OCI-LY7 (cell line): ENCODE measurements at regions not wholly inside any gene's neighbourhood (a gene's known extent, or its start where the extent isn't known, plus 50 kb on each side); places are given as distances from the start of the nearest gene placed in this dataset.

ENCODE experiments used
- BruUV-seq: library from RNA; stranded (reverse); fragments of 400-500 nt; replicated peaks from 2 replicates; lab custom pipeline; 2021; lab: Mats Ljungman, UMichigan
- CTCF ChIA-PET: fragments of 300-600 bp; sonication (Branson Sonifier 250); formaldehyde crosslinking; loops from one replicate; lab custom pipeline; 2022; ENCODE audit warnings: antibody characterized with exemption; ENCODE audit not compliant: unreplicated experiment; lab: Charles Lee
- POLR2A ChIA-PET: fragments of 300-600 bp; sonication (Branson Sonifier 250); formaldehyde crosslinking; loops from one replicate; lab custom pipeline; 2022; ENCODE audit warnings: antibody characterized with exemption; lab: Charles Lee
- DNase-seq: peaks from one replicate; pipeline ENCODE4 v3.0.0-alpha.2; 2015; ENCODE audit warnings: low spot score
- H2AFZ ChIP-seq: fragments of 200-600 bp; sonication (generic), shearing (Covaris generic); 2 replicates; pipeline ENCODE4 v1.6.1; 2014; ENCODE audit warnings: mild to moderate bottlenecking, antibody characterized with exemption, low read length, moderate library complexity
- H3K27ac ChIP-seq: fragments of 200-600 bp; sonication (generic); 2 replicates; pipeline ENCODE4 v1.5.1; 2014; ENCODE audit warnings: mixed run types, low read depth, mild to moderate bottlenecking, moderate library complexity, low read length, inconsistent platforms; ENCODE audit not compliant: poor library complexity, severe bottlenecking
- H3K36me3 ChIP-seq: fragments of 200-600 bp; sonication (generic); 2 replicates; pipeline ENCODE4 v1.6.1; 2014; ENCODE audit warnings: mild to moderate bottlenecking, antibody characterized with exemption, low read length, moderate library complexity, mixed read lengths; ENCODE audit not compliant: insufficient read depth
- H3K4me1 ChIP-seq: fragments of 200-600 bp; sonication (generic); 2 replicates; pipeline ENCODE4 v1.5.1; 2014; ENCODE audit warnings: mild to moderate bottlenecking, low read length; ENCODE audit not compliant: insufficient read depth, poor library complexity, severe bottlenecking
- H3K4me2 ChIP-seq: fragments of 200-600 bp; sonication (generic); 2 replicates; pipeline ENCODE4 v1.6.1; 2014; ENCODE audit warnings: mild to moderate bottlenecking, low read length
- H3K4me3 ChIP-seq: fragments of 200-600 bp; sonication (generic); 2 replicates; pipeline ENCODE4 v1.5.1; 2014; ENCODE audit warnings: mild to moderate bottlenecking, low read depth, low read length; ENCODE audit not compliant: poor library complexity, severe bottlenecking
- H3K79me2 ChIP-seq: fragments of 200-600 bp; sonication (generic); 2 replicates; pipeline ENCODE4 v1.6.1; 2016; ENCODE audit warnings: low read depth, mild to moderate bottlenecking, low read length, moderate library complexity, mixed read lengths; ENCODE audit not compliant: insufficient read depth
- H3K9me2 ChIP-seq: fragments of 200-600 bp; sonication (generic); 2 replicates; pipeline ENCODE4 v1.6.1; 2016; ENCODE audit warnings: mild to moderate bottlenecking, low read length, mixed read lengths; ENCODE audit not compliant: insufficient read depth
- H3K9me3 ChIP-seq: fragments of 200-600 bp; sonication (generic); 2 replicates; pipeline ENCODE4 v1.6.1; 2014; ENCODE audit warnings: mild to moderate bottlenecking, mixed run types, low read length, mixed read lengths
- H4K20me1 ChIP-seq: fragments of 200-600 bp; sonication (generic); 2 replicates; pipeline ENCODE4 v1.6.1; 2014; ENCODE audit warnings: mild to moderate bottlenecking, antibody characterized with exemption, low read length, moderate library complexity, mixed read lengths; ENCODE audit not compliant: insufficient read depth
- EZH2phosphoT487 ChIP-seq: fragments of 200-600 bp; sonication (generic); IDR thresholded peaks from 2 replicates; pipeline ENCODE4 v1.6.1; 2018; ENCODE audit warnings: low read depth, borderline replicate concordance, mild to moderate bottlenecking, mixed run types, antibody characterized with exemption, low read length, moderate library complexity, mixed read lengths
- intact Hi-C: fragments of 100-400 bp; cut with micrococcal nuclease; formaldehyde crosslinking; loops from one replicate; pipeline ENCODE4 v1.10.0; 2022; ENCODE audit not compliant: unreplicated experiment
- TF ChIP-seq, protein P1 (sequence below): fragments of 200-600 bp; sonication (generic); conservative IDR thresholded peaks from 2 replicates; pipeline ENCODE4 v1.5.1; 2014; ENCODE audit warnings: mild to moderate bottlenecking, antibody characterized with exemption, low read length, moderate library complexity, mixed read lengths

DNA sequence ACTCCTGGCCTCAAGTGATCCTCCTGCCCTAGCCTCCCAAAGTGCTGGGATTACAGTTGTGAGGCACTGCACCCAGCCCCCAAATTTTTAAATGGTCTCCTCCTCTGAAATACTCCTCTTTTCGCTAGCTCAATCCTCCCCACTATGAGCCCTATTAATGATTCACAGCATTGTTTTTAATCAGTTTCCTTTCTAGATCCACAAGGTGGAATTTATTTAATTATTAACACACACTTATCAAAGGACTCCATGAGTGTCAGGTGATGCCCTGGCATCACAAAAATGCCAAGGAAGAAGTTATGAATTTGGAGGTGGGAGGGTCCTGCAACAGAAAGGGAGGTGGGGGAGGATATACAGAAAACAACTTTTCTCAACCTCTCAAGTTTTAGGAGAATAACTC, 806.5 kb downstream of the PRELID2 start:
- H2AFZ ChIP-seq = no peak overlapping the region
- ChIA-PET POLR2A (no interaction called here), CTCF (no interaction called here)
- BruUV-seq = no TSS peak
- TF ChIP-seq, protein P1, sequence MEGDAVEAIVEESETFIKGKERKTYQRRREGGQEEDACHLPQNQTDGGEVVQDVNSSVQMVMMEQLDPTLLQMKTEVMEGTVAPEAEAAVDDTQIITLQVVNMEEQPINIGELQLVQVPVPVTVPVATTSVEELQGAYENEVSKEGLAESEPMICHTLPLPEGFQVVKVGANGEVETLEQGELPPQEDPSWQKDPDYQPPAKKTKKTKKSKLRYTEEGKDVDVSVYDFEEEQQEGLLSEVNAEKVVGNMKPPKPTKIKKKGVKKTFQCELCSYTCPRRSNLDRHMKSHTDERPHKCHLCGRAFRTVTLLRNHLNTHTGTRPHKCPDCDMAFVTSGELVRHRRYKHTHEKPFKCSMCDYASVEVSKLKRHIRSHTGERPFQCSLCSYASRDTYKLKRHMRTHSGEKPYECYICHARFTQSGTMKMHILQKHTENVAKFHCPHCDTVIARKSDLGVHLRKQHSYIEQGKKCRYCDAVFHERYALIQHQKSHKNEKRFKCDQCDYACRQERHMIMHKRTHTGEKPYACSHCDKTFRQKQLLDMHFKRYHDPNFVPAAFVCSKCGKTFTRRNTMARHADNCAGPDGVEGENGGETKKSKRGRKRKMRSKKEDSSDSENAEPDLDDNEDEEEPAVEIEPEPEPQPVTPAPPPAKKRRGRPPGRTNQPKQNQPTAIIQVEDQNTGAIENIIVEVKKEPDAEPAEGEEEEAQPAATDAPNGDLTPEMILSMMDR = no peak
- no peak for TF ChIP-seq EZH2phosphoT487
- no peaks in the 10 kb centered on the region for H3K9me2 ChIP-seq
- no peaks in the 10 kb centered on the region for H3K4me1 ChIP-seq
- H3K79me2 ChIP-seq = no peaks in the 10 kb centered on the region
- H3K4me3 ChIP-seq = no peak overlapping the region
- H3K9me3 ChIP-seq = no peaks in the 10 kb centered on the region
- H3K4me2 ChIP-seq = no peak overlapping the region
- H3K36me3 ChIP-seq = no peaks in the 10 kb centered on the region
- intact Hi-C loops = no loop called here
- no peak for DNase-seq
- no peak overlapping the region for H3K27ac ChIP-seq
- H4K20me1 ChIP-seq = no peaks in the 10 kb centered on the region

DNA sequence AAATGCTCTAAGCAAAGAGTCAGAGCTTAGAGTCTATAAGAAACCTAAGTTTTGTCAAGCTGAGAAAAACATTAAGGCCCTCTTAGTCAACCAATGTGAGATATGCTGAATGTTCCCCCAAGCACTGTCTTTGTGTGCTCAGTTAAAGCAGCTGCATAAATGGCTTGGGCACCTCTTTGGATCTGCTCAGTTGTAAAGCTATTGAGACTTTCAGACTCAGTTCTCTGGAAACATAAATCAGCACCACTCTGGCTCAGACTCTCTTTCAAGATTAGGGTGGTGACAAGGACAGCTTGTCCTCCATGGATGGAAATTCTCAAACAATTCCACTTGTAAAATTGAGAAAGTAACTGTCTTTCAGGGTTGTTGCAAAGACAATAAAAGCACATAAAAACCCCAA, 807.9 kb downstream of the PRELID2 start:
- no peaks in the 10 kb centered on the region for H3K9me2 ChIP-seq
- intact Hi-C loops = no loop called here
- BruUV-seq = no TSS peak
- ChIA-PET CTCF (no interaction called here), POLR2A (interaction anchor here (0.7 kb wide), 1 partner anchor 204 kb away, joined by 3 read pairs; no protein-coding TSS in a partner anchor)
- H3K4me1 ChIP-seq = no peaks in the 10 kb centered on the region
- no peak overlapping the region for H3K4me2 ChIP-seq
- DNase-seq = no peak
- H3K36me3 ChIP-seq = no peaks in the 10 kb centered on the region
- no peak overlapping the region for H3K27ac ChIP-seq
- no peaks in the 10 kb centered on the region for H3K79me2 ChIP-seq
- H3K9me3 ChIP-seq = no peaks in the 10 kb centered on the region
- H4K20me1 ChIP-seq = no peaks in the 10 kb centered on the region
- H2AFZ ChIP-seq = no peak overlapping the region
- TF ChIP-seq EZH2phosphoT487 = no peak
- TF ChIP-seq, protein P1 = no peak
- no peak overlapping the region for H3K4me3 ChIP-seq

DNA sequence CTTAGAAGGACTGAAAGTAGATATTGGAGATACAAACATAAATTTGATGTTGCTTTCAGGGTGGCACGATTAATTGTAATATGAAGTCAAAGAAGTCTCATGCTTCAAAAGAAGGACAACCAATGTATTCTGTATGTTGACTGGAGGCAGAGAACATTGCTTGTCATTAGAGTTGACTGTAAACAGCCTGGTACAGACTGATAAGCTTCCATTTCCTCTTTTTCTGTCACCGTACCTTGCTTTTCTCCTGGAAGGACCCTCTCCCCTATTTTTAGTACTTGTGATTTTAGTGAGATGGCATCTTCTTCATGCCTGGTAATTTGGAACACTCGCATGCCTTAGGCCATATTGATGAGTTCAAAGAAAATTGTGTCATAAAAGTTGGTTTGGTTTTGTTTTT, 809.4 kb downstream of the PRELID2 start:
- no peaks in the 10 kb centered on the region for H3K36me3 ChIP-seq
- H3K79me2 ChIP-seq = no peaks in the 10 kb centered on the region
- intact Hi-C loops = no loop called here
- no peak for DNase-seq
- no peaks in the 10 kb centered on the region for H3K4me1 ChIP-seq
- BruUV-seq = no TSS peak
- H3K4me3 ChIP-seq = no peak overlapping the region
- H3K27ac ChIP-seq = no peak overlapping the region
- no peak for TF ChIP-seq EZH2phosphoT487
- TF ChIP-seq, protein P1 = no peak
- no peaks in the 10 kb centered on the region for H3K9me2 ChIP-seq
- ChIA-PET CTCF (no interaction called here), POLR2A (interaction anchor here (1.1 kb wide), 1 partner anchor 60 kb away, joined by 3 read pairs; no protein-coding TSS in a partner anchor)
- no peaks in the 10 kb centered on the region for H4K20me1 ChIP-seq
- H3K4me2 ChIP-seq = no peak overlapping the region
- no peaks in the 10 kb centered on the region for H3K9me3 ChIP-seq
- no peak overlapping the region for H2AFZ ChIP-seq
